GM12878 (cell line): ENCODE measurements at regions not wholly inside any gene's neighbourhood (a gene's known extent, or its start where the extent isn't known, plus 50 kb on each side); places are given as distances from the start of the nearest gene placed in this dataset.

ENCODE experiments used
- ATAC-seq: fragments of 200-7000 bp; cut with Tn5 transposase; 3 replicates; pipeline ENCODE4 v1.9.1; 2020; ENCODE audit warnings: mild to moderate bottlenecking, moderate library complexity
- BruUV-seq: library from RNA; stranded (reverse); fragments of 400-500 nt; replicated peaks from 2 replicates; lab custom pipeline; 2021; lab: Mats Ljungman, UMichigan
- CTCF ChIA-PET: fragments of 300-600 bp; sonication (Branson Sonifier 250); formaldehyde crosslinking; extraction: SDS; loops from one replicate; lab custom pipeline; 2021; ENCODE audit warnings: inconsistent platforms; lab: Yijun Ruan, JAX
- POLR2A ChIA-PET: fragments of 350-600 bp; formaldehyde crosslinking; extraction: SDS; loops from one replicate; lab custom pipeline; 2021; ENCODE audit warnings: inconsistent platforms; lab: Charles Lee
- RAD21 ChIA-PET: fragments of 300-600 bp; sonication (Branson Sonifier 250); formaldehyde crosslinking; loops from one replicate; lab custom pipeline; 2023; ENCODE audit warnings: antibody characterized with exemption; ENCODE audit not compliant: unreplicated experiment; lab: Charles Lee
- SMC1A ChIA-PET: fragments of 300-600 bp; sonication (Branson Sonifier 250); formaldehyde crosslinking; loops from one replicate; lab custom pipeline; 2023; ENCODE audit not compliant: unreplicated experiment, uncharacterized antibody; lab: Charles Lee
- DNase-seq: peaks from one replicate; pipeline ENCODE4 v3.0.0-alpha.2; 2011; ENCODE audit warnings: low read depth, low spot score
- FAIRE-seq: peaks from 3 replicates; lab custom pipeline; 2011; peaks lifted over from hg19 to GRCh38; lab: Jason Lieb, UNC
- H2AFZ ChIP-seq: 2 replicates; pipeline ENCODE4 v1.6.0; 2011; ENCODE audit warnings: low read depth, low read length, control low read depth; ENCODE audit not compliant: control insufficient read depth
- H3K27ac ChIP-seq: 2 replicates; pipeline ENCODE4 v1.5.1; 2011; ENCODE audit warnings: control low read depth; ENCODE audit not compliant: control insufficient read depth, insufficient read depth
- H3K27me3 ChIP-seq, 2 experiments: replicated peaks in 1 of 2; 2 replicates each; pipeline versions ENCODE4 v1.6.0 to v1.6.1; 2011; ENCODE audit warnings: low read length in 1 of 2; ENCODE audit not compliant: control insufficient read depth in 2 of 2, insufficient read depth in 2 of 2
- H3K36me3 ChIP-seq, 2 experiments: 2 replicates each; pipeline ENCODE4 v1.5.1; 2011; ENCODE audit warnings: low read length in 1 of 2; ENCODE audit not compliant: control insufficient read depth in 2 of 2, insufficient read depth in 2 of 2
- H3K4me1 ChIP-seq: 2 replicates; pipeline ENCODE4 v1.6.1; 2011; ENCODE audit warnings: mild to moderate bottlenecking, low read length, moderate library complexity, mixed read lengths; ENCODE audit not compliant: control insufficient read depth, insufficient read depth
- H3K4me2 ChIP-seq: 2 replicates; pipeline ENCODE4 v1.6.0; 2011; ENCODE audit warnings: control low read depth; ENCODE audit not compliant: control insufficient read depth, insufficient read depth
- H3K4me3 ChIP-seq: fragments of 200-600 bp; sonication (generic); 2 replicates; pipeline ENCODE4 v1.5.1; 2016
- H3K79me2 ChIP-seq: 2 replicates; pipeline ENCODE4 v1.6.0; 2011; ENCODE audit warnings: low read length; ENCODE audit not compliant: control insufficient read depth, insufficient read depth
- H3K9ac ChIP-seq: 2 replicates; pipeline ENCODE4 v1.8.0; 2011; ENCODE audit warnings: low read length, control low read depth, mixed read lengths; ENCODE audit not compliant: control insufficient read depth, insufficient read depth
- H3K9me3 ChIP-seq: replicated peaks from 3 replicates; pipeline ENCODE4 v1.5.1; 2011; ENCODE audit warnings: mild to moderate bottlenecking, low read length; ENCODE audit not compliant: control insufficient read depth, insufficient read depth
- H4K20me1 ChIP-seq: 2 replicates; pipeline ENCODE4 v1.6.0; 2011; ENCODE audit not compliant: control insufficient read depth, insufficient read depth
- ASH2L ChIP-seq: fragments of 300-600, 200-600 bp; sonication (generic); IDR thresholded peaks from 2 replicates; pipeline ENCODE4 v1.6.1; 2017; ENCODE audit warnings: low read depth, mild to moderate bottlenecking, borderline replicate concordance
- BCL3 ChIP-seq: IDR thresholded peaks from 2 replicates; pipeline ENCODE4 v1.6.1; 2011; ENCODE audit warnings: borderline replicate concordance, low read depth, mild to moderate bottlenecking, moderate library complexity, low read length; ENCODE audit not compliant: insufficient read depth, poor library complexity, severe bottlenecking
- EGR1 ChIP-seq, 2 experiments: IDR thresholded peaks; 1 replicate in 1 of 2; 2 replicates in 1 of 2; pipeline ENCODE4 v1.6.1; 2011 to 2012; ENCODE audit warnings: low read depth in 2 of 2, low read length in 2 of 2, borderline replicate concordance in 1 of 2, mild to moderate bottlenecking in 1 of 2, moderate library complexity in 1 of 2
- FOXK2 ChIP-seq: fragments of 450-650 bp; IDR thresholded peaks from 2 replicates; pipeline ENCODE4 v1.6.1; 2017; ENCODE audit warnings: mild to moderate bottlenecking, moderate library complexity
- GATAD2B ChIP-seq: fragments of 450-650 bp; conservative IDR thresholded peaks from 2 replicates; pipeline ENCODE4 v1.6.1; 2017; ENCODE audit warnings: low read depth, mild to moderate bottlenecking, moderate library complexity
- JUND ChIP-seq: IDR thresholded peaks from 2 replicates; pipeline ENCODE4 v1.6.1; 2012; ENCODE audit warnings: low read depth, mild to moderate bottlenecking, low read length, improper control_type of control experiment, moderate library complexity
- LARP7 ChIP-seq: fragments of 450-650 bp; IDR thresholded peaks from 2 replicates; pipeline ENCODE4 v1.6.1; 2017; ENCODE audit warnings: mild to moderate bottlenecking
- MYC ChIP-seq: IDR thresholded peaks from 2 replicates; pipeline ENCODE4 v1.6.1; 2011; ENCODE audit warnings: mild to moderate bottlenecking, low read length, moderate library complexity, inconsistent platforms; ENCODE audit not compliant: insufficient read depth, insufficient replicate concordance, insufficient read length, severe bottlenecking
- NFYB ChIP-seq: IDR thresholded peaks from 2 replicates; pipeline ENCODE4 v1.6.1; 2011; ENCODE audit warnings: low read depth, mild to moderate bottlenecking, low read length, improper control_type of control experiment, moderate library complexity; ENCODE audit not compliant: insufficient read depth
- NR2F1 ChIP-seq: fragments of 450-650 bp; conservative IDR thresholded peaks from 2 replicates; pipeline ENCODE4 v1.6.1; 2017; ENCODE audit warnings: mild to moderate bottlenecking
- SREBF1 ChIP-seq: IDR thresholded peaks from 2 replicates; pipeline ENCODE4 v1.6.1; 2012; ENCODE audit warnings: mild to moderate bottlenecking, low read length
- SREBF2 ChIP-seq: IDR thresholded peaks from 2 replicates; pipeline ENCODE4 v1.6.1; 2012; ENCODE audit warnings: mild to moderate bottlenecking, low read length
- YY1 ChIP-seq: IDR thresholded peaks from 2 replicates; pipeline ENCODE4 v1.6.1; 2011; ENCODE audit warnings: low read depth, mild to moderate bottlenecking, low read length
- ZBTB11 ChIP-seq: fragments of 450-650 bp; formaldehyde crosslinking; IDR thresholded peaks from 2 replicates; pipeline ENCODE4 v1.5.0; 2022; ENCODE audit warnings: mild to moderate bottlenecking, missing genetic modification characterization
- WGBS: methylation state at CpG from one replicate; pipeline ENCODE4 v1.1.6; 2016; ENCODE audit warnings: low lambda C conversion rate; ENCODE audit not compliant: insufficient replicate concordance, insufficient coverage; ENCODE audit errors: missing lambda C conversion rate; 5-methylcytosine and 5-hydroxymethylcytosine counted together
- in situ Hi-C: fragments of 300-500 bp; cut with MboI; formaldehyde crosslinking; loops from 9 replicates; pipeline ENCODE4 v1.14.3; 2018; ENCODE audit warnings: mixed read lengths
- intact Hi-C: fragments of 100-400 bp; cut with micrococcal nuclease; formaldehyde crosslinking; loops from one replicate; pipeline ENCODE4 v1.14.2; 2022; ENCODE audit not compliant: unreplicated experiment

- SMC1A ChIA-PET: no interaction called here
- in situ Hi-C loops: no loop called here
- H3K36me3 ChIP-seq: no peaks in the 10 kb centered on the region
- FAIRE-seq: no peak
- no peak for TF ChIP-seq NR2F1
- TF ChIP-seq GATAD2B: no peak
- no peak for TF ChIP-seq ASH2L
- no peak for TF ChIP-seq YY1
- no peak for TF ChIP-seq EGR1 (IDR thresholded peaks at IDR 0.05; ENCODE audit: borderline replicate concordance in 1 of 2, low read depth in 2 of 2, low read length in 2 of 2)
- TF ChIP-seq SREBF2: no peak
- TF ChIP-seq FOXK2: no peak
- no TSS peak for BruUV-seq
- POLR2A ChIA-PET: no interaction called here
- no peak for DNase-seq
- 94% methylated on average over 1 of the region's 1 CpG for WGBS
- no peak overlapping the region for H3K9ac ChIP-seq
- H3K9me3 ChIP-seq: no peaks in the 10 kb centered on the region
- H3K4me3 ChIP-seq: no peak overlapping the region
- no peaks in the 10 kb centered on the region for H3K79me2 ChIP-seq
- no peaks in the 10 kb centered on the region for H4K20me1 ChIP-seq
- CTCF ChIA-PET: no interaction called here
- no peaks in the 10 kb centered on the region for H3K27me3 ChIP-seq
- intact Hi-C loops: no loop called here
- RAD21 ChIA-PET: no interaction called here
- ATAC-seq: no peak
- H3K4me1 ChIP-seq: no peaks in the 10 kb centered on the region
- H3K27ac ChIP-seq: no peak overlapping the region
- no peak overlapping the region for H3K4me2 ChIP-seq
- H2AFZ ChIP-seq: no peak overlapping the region
These were observed 148.6 kb downstream of the MAIP1 start for GRCh38 chr2:200104015-200104414.

DNA sequence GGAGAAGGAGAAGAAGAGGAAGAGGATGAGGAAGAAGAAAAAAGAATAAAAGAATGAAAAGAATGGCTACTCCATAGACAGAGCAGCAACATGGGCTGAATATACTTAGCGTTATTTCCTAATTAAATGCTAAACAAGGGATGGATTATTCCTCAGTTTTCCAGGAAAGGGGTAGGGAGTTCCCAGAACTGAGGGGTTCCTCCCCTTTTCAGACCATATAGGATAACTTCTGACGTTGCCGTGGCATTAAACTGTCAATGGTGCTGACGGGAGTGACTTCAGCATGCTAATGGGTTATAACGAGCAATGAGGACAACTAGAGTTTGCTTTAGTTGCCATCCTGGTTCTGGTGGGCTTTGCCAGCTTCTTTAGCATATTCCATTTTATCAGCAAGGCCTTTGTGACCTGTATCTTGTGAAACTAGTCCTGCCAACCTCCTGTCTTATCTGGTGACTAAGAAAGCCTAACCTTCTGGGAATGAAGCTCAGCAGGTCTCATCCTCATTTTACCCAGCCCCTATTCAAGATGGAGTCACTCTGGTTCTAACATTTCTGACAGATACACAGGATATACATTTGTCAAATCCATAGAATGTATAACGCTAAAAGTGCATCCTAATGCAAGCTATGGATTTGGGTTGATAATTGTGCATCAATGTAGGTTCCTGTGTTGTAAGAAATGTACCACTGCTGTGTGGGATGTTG, 152.3 kb downstream of the MAIP1 start:
- ChIA-PET SMC1A (no interaction called here), CTCF (no interaction called here)
- Histone ChIP-seq H2AFZ (no peak overlapping the region), H3K4me1 (no peaks in the 10 kb centered on the region), H3K36me3 (no peaks in the 10 kb centered on the region), H3K79me2 (no peaks in the 10 kb centered on the region), H4K20me1 (no peaks in the 10 kb centered on the region), H3K27me3 (no peaks in the 10 kb centered on the region; a peak in 1 of 4 replicates), H3K9ac (no peak overlapping the region), H3K4me3 (no peak overlapping the region)
- no TSS peak for BruUV-seq
- no peak for FAIRE-seq
- ATAC-seq: no peak
- intact Hi-C loops: no loop called here
- DNase-seq: no peak
- TF ChIP-seq SREBF1: no peak
- TF ChIP-seq NFYB: no peak
- no peak for TF ChIP-seq MYC
- TF ChIP-seq BCL3: no peak
- no peak for TF ChIP-seq JUND
- no peak for TF ChIP-seq LARP7
- no peak for TF ChIP-seq ZBTB11 (CRISPR knock-in tag)
- TF ChIP-seq, all 136 proteins: peak for 0
- ChIA-PET POLR2A (no interaction called here), RAD21 (no interaction called here)
- in situ Hi-C loops: no loop called here
- H3K4me2 ChIP-seq: no peak overlapping the region
- no peaks in the 10 kb centered on the region for H3K9me3 ChIP-seq
- 48% methylated on average over 6 of the region's 6 CpGs for WGBS
- no peak overlapping the region for H3K27ac ChIP-seq
